PFSK-1 (cell line): ENCODE measurements at regions not wholly inside any gene's neighbourhood (a gene's known extent, or its start where the extent isn't known, plus 50 kb on each side); places are given as distances from the start of the nearest gene placed in this dataset.

Experiments
- FOXP2 ChIP-seq: optimal IDR thresholded peaks from 2 replicates; pipeline ENCODE3; 2011; ENCODE audit warnings: borderline replicate concordance, control low read depth, inconsistent platforms; ENCODE audit not compliant: insufficient read depth; ENCODE audit errors: extremely low read length, extremely low read depth
- POLR2AphosphoS5 ChIP-seq: IDR thresholded peaks from 2 replicates; pipeline ENCODE4 v1.6.1; 2012; ENCODE audit warnings: low read depth, mild to moderate bottlenecking, control low read depth, low read length, moderate library complexity
- SIN3A ChIP-seq: IDR thresholded peaks from 2 replicates; pipeline ENCODE4 v1.6.1; 2012; ENCODE audit warnings: mild to moderate bottlenecking, low read length, moderate library complexity, borderline replicate concordance; ENCODE audit not compliant: insufficient read depth
- TAF1 ChIP-seq: IDR thresholded peaks from 2 replicates; pipeline ENCODE4 v1.6.1; 2012; ENCODE audit warnings: low read length, control low read depth, borderline replicate concordance; ENCODE audit not compliant: insufficient read depth
- TF ChIP-seq, protein P1 (sequence below), 2 experiments: IDR thresholded peaks; 2 replicates each; pipeline versions ENCODE4 v1.6.1 to v1.8.0; 2011 to 2012; ENCODE audit warnings: low read depth in 2 of 2, low read length in 2 of 2, control low read depth in 1 of 2, inconsistent platforms in 1 of 2, mild to moderate bottlenecking in 1 of 2, moderate library complexity in 1 of 2; ENCODE audit not compliant: insufficient read depth in 1 of 2

DNA sequence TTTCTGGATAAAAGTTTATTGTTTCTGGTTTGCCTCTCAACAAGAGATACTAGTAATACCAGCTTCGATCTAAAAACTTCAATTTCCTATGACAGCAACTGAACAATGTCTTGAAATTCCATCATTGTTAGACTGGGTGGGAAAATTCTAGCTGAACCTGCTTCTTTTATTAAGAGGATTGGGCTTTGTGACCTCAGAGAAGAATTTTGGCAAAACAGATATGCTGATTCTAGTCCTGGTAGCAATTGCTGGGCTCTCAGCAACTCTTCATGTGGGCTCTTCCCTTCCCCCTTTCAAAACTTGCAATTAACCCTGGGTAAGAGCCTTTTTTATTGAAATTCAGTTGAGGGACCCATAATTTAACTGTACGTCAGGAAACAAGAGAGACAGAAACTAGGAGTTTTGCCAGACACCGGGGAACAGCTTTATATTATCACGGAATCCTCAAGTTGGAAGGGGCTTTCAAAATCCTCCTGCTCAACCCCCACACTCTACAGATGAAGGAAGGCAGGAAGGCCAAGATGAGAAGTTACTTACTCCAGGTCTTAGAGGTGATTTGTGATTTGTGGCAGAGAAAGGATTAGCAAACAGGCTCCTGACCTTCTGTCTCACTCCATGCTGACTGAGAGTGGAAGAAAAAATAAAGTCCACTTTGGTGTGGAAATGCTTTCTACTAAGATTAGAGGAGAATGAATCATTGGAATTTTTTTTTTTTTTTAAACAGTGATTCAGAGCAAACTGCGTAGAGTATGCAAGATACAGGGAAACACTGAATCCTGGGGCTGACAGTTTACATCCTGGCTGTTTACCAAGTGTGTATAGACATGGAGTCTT lies 239.0 kb upstream of the ATP2B1 start:
- TF ChIP-seq POLR2AphosphoS5 (no peak), SIN3A (no peak), FOXP2 (no peak), TAF1 (no peak)
- TF ChIP-seq, protein P1, sequence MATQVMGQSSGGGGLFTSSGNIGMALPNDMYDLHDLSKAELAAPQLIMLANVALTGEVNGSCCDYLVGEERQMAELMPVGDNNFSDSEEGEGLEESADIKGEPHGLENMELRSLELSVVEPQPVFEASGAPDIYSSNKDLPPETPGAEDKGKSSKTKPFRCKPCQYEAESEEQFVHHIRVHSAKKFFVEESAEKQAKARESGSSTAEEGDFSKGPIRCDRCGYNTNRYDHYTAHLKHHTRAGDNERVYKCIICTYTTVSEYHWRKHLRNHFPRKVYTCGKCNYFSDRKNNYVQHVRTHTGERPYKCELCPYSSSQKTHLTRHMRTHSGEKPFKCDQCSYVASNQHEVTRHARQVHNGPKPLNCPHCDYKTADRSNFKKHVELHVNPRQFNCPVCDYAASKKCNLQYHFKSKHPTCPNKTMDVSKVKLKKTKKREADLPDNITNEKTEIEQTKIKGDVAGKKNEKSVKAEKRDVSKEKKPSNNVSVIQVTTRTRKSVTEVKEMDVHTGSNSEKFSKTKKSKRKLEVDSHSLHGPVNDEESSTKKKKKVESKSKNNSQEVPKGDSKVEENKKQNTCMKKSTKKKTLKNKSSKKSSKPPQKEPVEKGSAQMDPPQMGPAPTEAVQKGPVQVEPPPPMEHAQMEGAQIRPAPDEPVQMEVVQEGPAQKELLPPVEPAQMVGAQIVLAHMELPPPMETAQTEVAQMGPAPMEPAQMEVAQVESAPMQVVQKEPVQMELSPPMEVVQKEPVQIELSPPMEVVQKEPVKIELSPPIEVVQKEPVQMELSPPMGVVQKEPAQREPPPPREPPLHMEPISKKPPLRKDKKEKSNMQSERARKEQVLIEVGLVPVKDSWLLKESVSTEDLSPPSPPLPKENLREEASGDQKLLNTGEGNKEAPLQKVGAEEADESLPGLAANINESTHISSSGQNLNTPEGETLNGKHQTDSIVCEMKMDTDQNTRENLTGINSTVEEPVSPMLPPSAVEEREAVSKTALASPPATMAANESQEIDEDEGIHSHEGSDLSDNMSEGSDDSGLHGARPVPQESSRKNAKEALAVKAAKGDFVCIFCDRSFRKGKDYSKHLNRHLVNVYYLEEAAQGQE (IDR thresholded peaks at IDR 0.05; ENCODE audit: insufficient read depth in 1 of 2, low read depth in 2 of 2, low read length in 2 of 2): no peak

DNA sequence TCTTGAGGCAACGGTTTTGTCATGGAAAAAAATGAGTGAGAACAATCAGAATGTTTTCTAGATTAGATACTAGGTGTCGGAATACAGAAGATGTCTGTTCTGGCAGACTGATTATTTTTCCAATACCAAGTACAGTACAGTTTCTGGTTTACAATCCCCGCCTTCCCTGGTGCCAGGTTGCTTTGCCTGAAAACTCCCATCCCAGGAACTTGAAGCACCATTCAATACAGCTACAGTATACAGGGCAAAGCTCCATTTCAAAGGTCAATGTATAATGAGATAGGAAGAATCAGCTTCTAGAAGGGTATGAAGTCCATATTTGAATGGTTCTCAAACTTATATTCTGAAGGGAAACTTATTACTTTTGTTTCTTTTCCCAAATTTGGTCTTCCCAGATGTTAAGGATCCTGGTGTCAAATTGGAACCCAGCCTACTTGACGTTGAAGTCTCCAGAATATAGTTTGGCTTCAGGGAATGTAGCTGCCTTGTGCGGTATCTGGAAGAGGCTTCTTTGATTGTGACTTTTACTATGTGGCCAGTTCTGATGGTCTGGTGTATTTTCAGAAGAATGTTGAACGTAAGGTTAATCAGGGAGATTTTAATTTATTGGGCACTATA lies 238.0 kb upstream of the ATP2B1 start:
- TF ChIP-seq, protein P1 (IDR thresholded peaks at IDR 0.05; ENCODE audit: insufficient read depth in 1 of 2, low read depth in 2 of 2, low read length in 2 of 2): no peak
- TF ChIP-seq FOXP2 (no peak), TAF1 (no peak), POLR2AphosphoS5 (no peak), SIN3A (no peak)

DNA sequence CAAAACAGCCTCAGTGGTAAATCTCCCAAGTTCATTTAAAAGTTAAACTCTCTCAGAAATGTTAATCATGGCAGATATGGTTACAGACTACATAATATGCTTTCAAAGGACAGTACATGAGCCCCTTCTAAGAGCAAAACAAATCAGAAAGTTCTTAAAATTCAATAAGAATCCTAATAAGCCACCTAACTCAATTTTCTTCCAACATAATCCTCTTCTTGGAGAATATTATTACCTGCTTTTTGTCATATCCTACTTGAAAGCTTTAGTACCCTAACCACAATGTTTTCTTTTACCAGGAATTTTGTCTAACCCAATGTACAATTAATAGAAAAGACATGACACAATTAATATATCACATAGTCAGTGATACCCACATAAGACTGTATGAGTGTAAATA lies 236.5 kb upstream of the ATP2B1 start:
- no peak for TF ChIP-seq TAF1
- no peak for TF ChIP-seq SIN3A
- TF ChIP-seq, protein P1 (IDR thresholded peaks at IDR 0.05; ENCODE audit: insufficient read depth in 1 of 2, low read depth in 2 of 2, low read length in 2 of 2): no peak
- TF ChIP-seq POLR2AphosphoS5: no peak
- no peak for TF ChIP-seq FOXP2

DNA sequence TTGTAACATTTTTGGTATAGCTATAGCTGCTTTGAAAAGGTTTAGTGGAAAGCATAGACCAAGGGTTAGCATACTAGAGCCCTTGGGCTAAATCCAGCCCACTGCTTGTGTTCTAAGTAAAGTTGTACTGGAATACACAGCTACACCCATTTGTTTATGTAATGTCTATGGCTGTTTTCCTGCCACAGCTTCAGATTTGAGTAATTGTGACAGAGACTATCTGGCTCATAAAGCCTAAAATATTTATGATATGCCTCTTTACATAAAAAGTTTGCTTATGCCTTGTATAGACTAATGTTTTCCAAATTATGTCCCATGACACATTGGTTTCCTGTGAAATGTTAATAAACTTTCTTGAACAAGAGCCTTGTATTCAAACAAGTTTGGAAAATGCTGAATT lies 234.8 kb upstream of the ATP2B1 start:
- TF ChIP-seq TAF1 (no peak), POLR2AphosphoS5 (no peak), FOXP2 (no peak), SIN3A (no peak)
- TF ChIP-seq, protein P1 (IDR thresholded peaks at IDR 0.05; ENCODE audit: insufficient read depth in 1 of 2, low read depth in 2 of 2, low read length in 2 of 2): no peak
